ENCODE measurements at regions not wholly inside any gene's neighbourhood (a gene's known extent, or its start where the extent isn't known, plus 50 kb on each side); places are given as distances from the start of the nearest gene placed in this dataset.

- Histone ChIP-seq H3K4me3 (ENCODE audit: low read depth in 1 of 5, low read length in 5 of 5) (no peak overlapping the region), H3K27ac (ENCODE audit: low read depth, low read length) (no peak overlapping the region), H3K4me1 (ENCODE audit: control insufficient read depth in 5 of 5, insufficient read depth in 5 of 5, low read length in 5 of 5) (peaks cover 8 to 58% (median 50%) of the 10 kb centered on the region in 5 donors), H3K36me3 (ENCODE audit: control insufficient read depth in 5 of 5, insufficient read depth in 5 of 5, low read length in 5 of 5) (peaks cover 0 to 26% (median 19%) of the 10 kb centered on the region in 5 donors), H3K9ac (ENCODE audit: low read length in 5 of 5) (no peak overlapping the region), H3K9me3 (ENCODE audit: control insufficient read depth in 5 of 5, low read length in 5 of 5) (no peaks in the 10 kb centered on the region), H3K27me3 (ENCODE audit: control insufficient read depth in 5 of 5, insufficient read depth in 4 of 5, low read length in 5 of 5) (no peaks in the 10 kb centered on the region)
These were observed 338.1 kb downstream of the SEC14L1 start for GRCh38 chr17:77478899-77479298.

DNA sequence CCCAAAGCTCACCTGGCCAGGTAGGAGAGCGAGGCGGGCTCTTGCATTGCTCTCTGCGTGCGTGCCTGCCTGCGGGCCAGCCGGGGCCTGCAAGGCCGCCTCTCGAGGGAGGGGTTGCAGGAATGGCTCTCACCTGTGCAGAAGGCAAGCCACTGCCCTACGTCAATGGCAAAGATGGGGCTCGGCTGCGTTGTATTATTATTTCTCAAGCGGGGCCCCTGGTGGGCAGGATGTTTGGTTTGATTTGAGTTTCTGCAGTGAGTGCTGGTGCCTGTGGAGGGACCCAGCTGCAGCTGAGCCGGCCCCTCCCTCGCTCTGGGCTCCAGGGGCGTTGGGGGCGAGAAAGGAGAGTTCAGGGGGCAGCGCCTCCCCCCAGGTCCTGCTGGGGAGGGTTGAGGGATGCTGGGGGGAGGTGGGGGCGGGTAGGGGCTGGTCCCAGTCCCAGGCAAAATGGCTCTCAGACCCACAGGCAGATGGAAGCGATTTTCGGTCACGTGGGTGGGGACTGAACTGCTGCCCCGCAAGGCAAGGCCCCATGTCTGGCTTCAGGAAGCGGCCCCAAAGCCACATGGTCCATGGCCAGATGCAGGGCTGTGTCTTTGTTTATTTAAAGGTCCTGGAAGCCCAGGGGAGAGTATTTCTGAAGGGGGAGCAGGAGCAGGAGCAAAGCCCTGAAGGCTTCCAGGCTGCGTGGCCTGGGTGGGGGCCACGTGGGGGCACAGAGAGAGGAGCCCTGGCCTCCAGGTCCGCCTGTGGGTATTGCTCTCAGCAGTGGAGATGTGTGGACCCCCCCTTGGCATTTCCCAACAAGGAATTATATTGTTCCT, 338.8 kb downstream of the SEC14L1 start:
- Histone ChIP-seq H3K4me3 (ENCODE audit: low read depth in 1 of 5, low read length in 5 of 5) (no peak overlapping the region), H3K4me1 (ENCODE audit: control insufficient read depth in 5 of 5, insufficient read depth in 5 of 5, low read length in 5 of 5) (peaks cover 8 to 51% (median 46%) of the 10 kb centered on the region in 5 donors), H3K9ac (ENCODE audit: low read length in 5 of 5) (no peak overlapping the region), H3K9me3 (ENCODE audit: control insufficient read depth in 5 of 5, low read length in 5 of 5) (no peaks in the 10 kb centered on the region), H3K27ac (ENCODE audit: low read depth, low read length) (no peak overlapping the region), H3K27me3 (ENCODE audit: control insufficient read depth in 5 of 5, insufficient read depth in 4 of 5, low read length in 5 of 5) (no peaks in the 10 kb centered on the region), H3K36me3 (ENCODE audit: control insufficient read depth in 5 of 5, insufficient read depth in 5 of 5, low read length in 5 of 5) (peaks cover 0 to 29% (median 19%) of the 10 kb centered on the region in 5 donors)

DNA sequence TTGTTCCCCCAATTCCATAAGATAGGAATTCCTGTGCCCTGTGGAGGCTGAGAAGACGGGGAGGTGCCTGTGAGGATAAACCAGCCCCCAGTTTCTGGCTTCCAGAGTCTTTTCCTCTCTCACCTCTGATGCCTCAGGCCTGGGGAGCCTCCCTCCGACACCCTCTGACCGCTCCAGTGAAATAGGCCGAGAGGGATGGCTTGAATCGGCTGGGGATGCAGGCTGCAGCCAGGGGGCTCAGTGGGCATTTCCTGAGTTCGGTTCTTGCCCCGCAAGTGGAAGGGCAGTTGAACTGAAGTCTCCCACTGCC, 339.4 kb downstream of the SEC14L1 start:
- H3K4me1 ChIP-seq (ENCODE audit: control insufficient read depth in 5 of 5, insufficient read depth in 5 of 5, low read length in 5 of 5), result peaks cover 8 to 46% (median 44%) of the 10 kb centered on the region in 5 donors
- H3K27ac ChIP-seq (ENCODE audit: low read depth, low read length), result no peak overlapping the region
- H3K36me3 ChIP-seq (ENCODE audit: control insufficient read depth in 5 of 5, insufficient read depth in 5 of 5, low read length in 5 of 5), result peaks cover 0 to 29% (median 19%) of the 10 kb centered on the region in 5 donors
- H3K4me3 ChIP-seq (ENCODE audit: low read depth in 1 of 5, low read length in 5 of 5), result no peak overlapping the region
- H3K9me3 ChIP-seq (ENCODE audit: control insufficient read depth in 5 of 5, low read length in 5 of 5), result no peaks in the 10 kb centered on the region
- H3K9ac ChIP-seq (ENCODE audit: low read length in 5 of 5), result no peak overlapping the region
- no peaks in the 10 kb centered on the region for H3K27me3 ChIP-seq (ENCODE audit: control insufficient read depth in 5 of 5, insufficient read depth in 4 of 5, low read length in 5 of 5)

DNA sequence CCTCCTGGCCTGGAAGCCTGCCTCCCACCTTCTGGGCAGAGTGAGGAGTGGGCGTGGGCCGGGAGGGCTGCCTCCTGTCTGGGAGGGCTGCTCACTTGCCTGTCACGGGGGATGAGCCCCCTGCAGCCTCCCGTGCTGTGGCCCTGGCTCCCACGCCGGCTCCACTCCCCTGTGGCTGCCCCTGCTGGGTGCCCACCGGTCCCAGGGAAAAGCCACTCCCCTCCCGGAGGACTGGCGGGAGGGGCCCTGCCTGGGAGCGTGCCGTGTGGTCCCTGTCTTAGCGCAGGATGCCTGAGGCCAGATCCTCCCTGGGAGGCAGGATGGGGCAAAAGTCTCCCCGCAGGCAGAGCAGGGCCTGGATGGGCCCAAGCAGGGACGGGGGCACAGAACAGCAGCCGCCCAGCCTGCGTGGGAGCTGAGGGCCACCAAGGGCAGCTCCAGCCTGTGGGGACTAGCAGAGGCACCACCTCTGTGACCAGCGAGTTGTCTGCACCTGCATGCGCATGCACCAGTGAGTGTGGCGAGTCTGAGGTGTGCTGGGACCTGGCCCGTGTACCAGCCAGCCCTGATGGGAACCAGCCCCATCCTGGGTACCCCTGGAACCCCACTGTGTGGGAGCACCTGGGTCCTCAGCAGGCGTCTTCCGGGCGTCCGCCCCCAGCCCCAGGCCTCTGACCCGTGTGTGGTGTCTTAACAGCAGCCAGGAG, 339.9 kb downstream of the SEC14L1 start:
- no peak overlapping the region for H3K4me3 ChIP-seq (ENCODE audit: low read depth in 1 of 5, low read length in 5 of 5)
- H3K27ac ChIP-seq (ENCODE audit: low read depth, low read length), result no peak overlapping the region
- H3K4me1 ChIP-seq (ENCODE audit: control insufficient read depth in 5 of 5, insufficient read depth in 5 of 5, low read length in 5 of 5), result peaks cover 8 to 41% (median 39%) of the 10 kb centered on the region in 5 donors
- peaks cover 0 to 29% (median 19%) of the 10 kb centered on the region in 5 donors for H3K36me3 ChIP-seq (ENCODE audit: control insufficient read depth in 5 of 5, insufficient read depth in 5 of 5, low read length in 5 of 5)
- no peaks in the 10 kb centered on the region for H3K9me3 ChIP-seq (ENCODE audit: control insufficient read depth in 5 of 5, low read length in 5 of 5)
- H3K27me3 ChIP-seq (ENCODE audit: control insufficient read depth in 5 of 5, insufficient read depth in 4 of 5, low read length in 5 of 5), result no peaks in the 10 kb centered on the region
- H3K9ac ChIP-seq (ENCODE audit: low read length in 5 of 5), result no peak overlapping the region

- peaks cover 0 to 31% (median 19%) of the 10 kb centered on the region in 5 donors for H3K36me3 ChIP-seq (ENCODE audit: control insufficient read depth in 5 of 5, insufficient read depth in 5 of 5, low read length in 5 of 5)
- no peaks in the 10 kb centered on the region for H3K9me3 ChIP-seq (ENCODE audit: control insufficient read depth in 5 of 5, low read length in 5 of 5)
- no peak overlapping the region for H3K27ac ChIP-seq (ENCODE audit: low read depth, low read length)
- H3K27me3 ChIP-seq (ENCODE audit: control insufficient read depth in 5 of 5, insufficient read depth in 4 of 5, low read length in 5 of 5), result no peaks in the 10 kb centered on the region
- no peak overlapping the region for H3K9ac ChIP-seq (ENCODE audit: low read length in 5 of 5)
- H3K4me1 ChIP-seq (ENCODE audit: control insufficient read depth in 5 of 5, insufficient read depth in 5 of 5, low read length in 5 of 5), result peaks cover 6 to 31% (median 28%) of the 10 kb centered on the region in 5 donors
- no peak overlapping the region for H3K4me3 ChIP-seq (ENCODE audit: low read depth in 1 of 5, low read length in 5 of 5)
These were observed 341.0 kb downstream of the SEC14L1 start for GRCh38 chr17:77481476-77482374.

- Histone ChIP-seq H3K9me3 (ENCODE audit: control insufficient read depth in 5 of 5, low read length in 5 of 5) (no peaks in the 10 kb centered on the region), H3K27ac (ENCODE audit: low read depth, low read length) (no peak overlapping the region), H3K27me3 (ENCODE audit: control insufficient read depth in 5 of 5, insufficient read depth in 4 of 5, low read length in 5 of 5) (no peaks in the 10 kb centered on the region), H3K4me1 (ENCODE audit: control insufficient read depth in 5 of 5, insufficient read depth in 5 of 5, low read length in 5 of 5) (peaks cover 3 to 22% (median 20%) of the 10 kb centered on the region in 5 donors), H3K4me3 (ENCODE audit: low read depth in 1 of 5, low read length in 5 of 5) (no peak overlapping the region), H3K9ac (ENCODE audit: low read length in 5 of 5) (no peak overlapping the region), H3K36me3 (ENCODE audit: control insufficient read depth in 5 of 5, insufficient read depth in 5 of 5, low read length in 5 of 5) (peaks cover 0 to 40% (median 24%) of the 10 kb centered on the region in 5 donors)
These were observed 341.8 kb downstream of the SEC14L1 start for GRCh38 chr17:77482375-77483127.

- Histone ChIP-seq H3K4me1 (ENCODE audit: control insufficient read depth in 5 of 5, insufficient read depth in 5 of 5, low read length in 5 of 5) (peaks cover 0 to 16% (median 14%) of the 10 kb centered on the region in 5 donors), H3K36me3 (ENCODE audit: control insufficient read depth in 5 of 5, insufficient read depth in 5 of 5, low read length in 5 of 5) (peaks cover 0 to 46% (median 29%) of the 10 kb centered on the region in 5 donors), H3K9me3 (ENCODE audit: control insufficient read depth in 5 of 5, low read length in 5 of 5) (no peaks in the 10 kb centered on the region), H3K27me3 (ENCODE audit: control insufficient read depth in 5 of 5, insufficient read depth in 4 of 5, low read length in 5 of 5) (no peaks in the 10 kb centered on the region), H3K4me3 (ENCODE audit: low read depth in 1 of 5, low read length in 5 of 5) (no peak overlapping the region), H3K27ac (ENCODE audit: low read depth, low read length) (no peak overlapping the region), H3K9ac (ENCODE audit: low read length in 5 of 5) (no peak overlapping the region)
These were observed 342.4 kb downstream of the SEC14L1 start for GRCh38 chr17:77483128-77483598.

DNA sequence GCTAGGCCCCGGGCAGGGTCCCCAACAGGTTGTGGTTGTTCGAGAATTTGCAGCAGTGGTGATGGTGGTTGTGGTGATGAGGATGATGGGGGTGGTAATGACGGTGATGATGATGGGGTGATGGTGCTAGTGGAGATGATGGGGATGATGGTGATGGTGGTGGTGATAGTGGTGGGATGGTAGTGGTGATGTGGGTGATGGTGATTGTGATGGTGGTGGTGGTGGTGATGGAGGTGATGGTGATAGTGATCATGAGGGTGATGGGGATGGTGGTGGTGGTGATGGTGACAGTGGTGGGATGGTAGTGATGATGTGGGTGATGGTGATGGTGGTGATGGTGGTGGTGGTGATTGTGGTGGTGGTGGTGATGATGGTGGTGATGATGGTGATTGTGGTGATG, 343.3 kb downstream of the SEC14L1 start:
- H3K36me3 ChIP-seq (ENCODE audit: control insufficient read depth in 5 of 5, insufficient read depth in 5 of 5, low read length in 5 of 5), result peaks cover 0 to 55% (median 39%) of the 10 kb centered on the region in 5 donors
- H3K4me1 ChIP-seq (ENCODE audit: control insufficient read depth in 5 of 5, insufficient read depth in 5 of 5, low read length in 5 of 5), result peaks cover 0 to 15% (median 9%) of the 10 kb centered on the region in 5 donors
- no peak overlapping the region for H3K27ac ChIP-seq (ENCODE audit: low read depth, low read length)
- H3K9me3 ChIP-seq (ENCODE audit: control insufficient read depth in 5 of 5, low read length in 5 of 5), result no peaks in the 10 kb centered on the region
- H3K4me3 ChIP-seq (ENCODE audit: low read depth in 1 of 5, low read length in 5 of 5), result no peak overlapping the region
- no peak overlapping the region for H3K9ac ChIP-seq (ENCODE audit: low read length in 5 of 5)
- no peaks in the 10 kb centered on the region for H3K27me3 ChIP-seq (ENCODE audit: control insufficient read depth in 5 of 5, insufficient read depth in 4 of 5, low read length in 5 of 5)

DNA sequence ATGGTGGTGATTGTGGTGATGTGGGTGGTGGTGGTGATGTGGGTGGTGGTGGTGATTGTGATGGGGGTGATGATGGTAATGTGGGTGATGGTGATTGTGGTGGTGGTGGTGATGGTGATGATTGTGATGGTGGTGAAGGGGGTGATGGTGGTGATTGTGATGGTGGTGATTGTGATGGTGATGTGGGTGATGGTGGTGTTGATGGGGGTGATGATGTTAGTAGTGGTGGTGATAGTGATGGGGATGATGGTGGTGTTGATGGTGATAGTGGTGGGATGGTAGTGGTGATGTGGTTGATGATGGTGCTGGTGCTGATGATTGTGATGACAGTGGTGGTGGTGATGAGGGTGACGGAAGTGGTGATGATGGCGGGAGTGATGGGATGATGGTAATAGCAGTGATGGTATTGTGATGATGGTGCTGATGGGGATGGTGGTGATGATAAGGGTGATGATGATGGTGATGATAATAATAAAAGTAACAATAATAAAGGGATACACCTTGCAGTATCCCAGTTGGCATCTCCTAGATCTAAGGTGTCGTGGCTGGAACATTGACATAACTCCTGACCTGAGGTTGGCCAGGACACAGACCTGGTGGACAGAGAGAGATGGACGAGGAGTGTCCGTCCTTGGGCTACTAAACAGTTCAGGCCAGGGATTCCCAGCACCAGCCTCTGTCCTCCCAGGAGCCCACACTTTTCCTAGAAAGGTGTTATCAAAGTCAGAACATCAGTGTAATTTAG, 344.5 kb downstream of the SEC14L1 start:
- Histone ChIP-seq H3K27ac (ENCODE audit: low read depth, low read length) (no peak overlapping the region), H3K9me3 (ENCODE audit: control insufficient read depth in 5 of 5, low read length in 5 of 5) (no peaks in the 10 kb centered on the region), H3K4me1 (ENCODE audit: control insufficient read depth in 5 of 5, insufficient read depth in 5 of 5, low read length in 5 of 5) (peaks cover 0 to 17% (median 11%) of the 10 kb centered on the region in 5 donors), H3K27me3 (ENCODE audit: control insufficient read depth in 5 of 5, insufficient read depth in 4 of 5, low read length in 5 of 5) (no peaks in the 10 kb centered on the region), H3K9ac (ENCODE audit: low read length in 5 of 5) (no peak overlapping the region), H3K4me3 (ENCODE audit: low read depth in 1 of 5, low read length in 5 of 5) (no peak overlapping the region), H3K36me3 (ENCODE audit: control insufficient read depth in 5 of 5, insufficient read depth in 5 of 5, low read length in 5 of 5) (peaks cover 0 to 67% (median 40%) of the 10 kb centered on the region in 5 donors)
